ENCODE measurements at regions not wholly inside any gene's neighbourhood (a gene's known extent, or its start where the extent isn't known, plus 50 kb on each side); places are given as distances from the start of the nearest gene placed in this dataset.

GRCh38 chr9:79015951-79016350 is 555.8 kb upstream of the TLE4 start:
- TF ChIP-seq CTCF (IDR thresholded peaks at IDR 0.05; ENCODE audit: low read depth, low read length) (no peak), EZH2phosphoT487 (IDR thresholded peaks at IDR 0.05; ENCODE audit: low read depth) (no peak)
